ENCODE measurements at regions not wholly inside any gene's neighbourhood (a gene's known extent, or its start where the extent isn't known, plus 50 kb on each side); places are given as distances from the start of the nearest gene placed in this dataset.

DNA sequence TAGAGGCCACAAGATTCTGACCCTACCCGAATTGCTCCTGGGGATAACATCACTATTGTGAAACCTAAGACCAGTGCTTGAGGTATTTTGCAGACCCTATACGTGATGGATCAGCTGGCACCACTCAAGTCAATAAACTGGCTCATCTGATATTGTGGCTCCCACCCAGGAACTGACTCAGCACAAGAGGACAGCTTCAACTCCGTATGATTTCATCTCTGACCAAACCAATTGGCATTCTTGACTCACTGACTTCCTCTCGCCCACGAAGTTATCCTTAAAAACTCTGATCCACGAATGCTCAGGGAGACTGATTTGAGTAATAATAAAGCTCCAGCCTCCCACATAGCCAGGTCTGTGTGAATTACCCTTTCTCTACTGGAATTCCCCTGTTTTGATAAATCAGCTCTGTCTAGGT, 1036.1 kb upstream of the TMEM132C start:
- DNase-seq (ENCODE audit: low spot score), result peak; percentile 48
- TF ChIP-seq CTCF (conservative IDR thresholded peaks at IDR 0.05; ENCODE audit: low read depth), result no peak
- CTCF ChIA-PET, result no interaction called here
- H3K27ac ChIP-seq, result peak overlapping the region; percentile 62; the same call in 1 of the 2 replicates
- POLR2A ChIA-PET (ENCODE audit: low non-redundant PET), result no interaction called here

DNA sequence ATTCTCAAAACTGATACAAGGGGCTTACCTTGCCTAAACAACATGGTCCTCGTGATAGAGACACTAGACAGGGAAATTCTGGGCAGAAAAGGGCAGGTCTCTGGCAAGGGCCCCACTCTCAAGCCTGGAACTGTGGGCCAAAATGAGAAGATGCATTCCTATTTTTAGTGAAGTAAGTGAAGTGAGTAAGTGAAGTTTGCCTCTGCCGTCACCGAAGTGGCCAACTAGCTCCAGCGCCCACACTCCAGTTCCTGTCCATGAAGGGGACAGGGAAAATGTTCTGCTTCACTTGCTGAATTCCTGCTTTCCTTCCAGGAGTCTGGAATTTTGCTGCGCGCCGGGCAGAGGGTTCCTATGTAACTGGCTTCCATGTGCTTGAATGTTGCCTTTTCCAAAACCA, 1035.6 kb upstream of the TMEM132C start:
- ChIA-PET CTCF (no interaction called here), POLR2A (ENCODE audit: low non-redundant PET) (no interaction called here)
- no peak for TF ChIP-seq CTCF (conservative IDR thresholded peaks at IDR 0.05; ENCODE audit: low read depth)
- no peak for DNase-seq (ENCODE audit: low spot score)
- peak overlapping the region; percentile 62; the same call in 1 of the 2 replicates for H3K27ac ChIP-seq

- POLR2A ChIA-PET (ENCODE audit: low non-redundant PET), result no interaction called here
- no peak for TF ChIP-seq CTCF (conservative IDR thresholded peaks at IDR 0.05; ENCODE audit: low read depth)
- no peak for DNase-seq (ENCODE audit: low spot score)
- H3K27ac ChIP-seq, result no peak overlapping the region
- CTCF ChIA-PET, result no interaction called here
These were observed 1034.0 kb upstream of the TMEM132C start for GRCh38 chr12:127233016-127233415.

DNA sequence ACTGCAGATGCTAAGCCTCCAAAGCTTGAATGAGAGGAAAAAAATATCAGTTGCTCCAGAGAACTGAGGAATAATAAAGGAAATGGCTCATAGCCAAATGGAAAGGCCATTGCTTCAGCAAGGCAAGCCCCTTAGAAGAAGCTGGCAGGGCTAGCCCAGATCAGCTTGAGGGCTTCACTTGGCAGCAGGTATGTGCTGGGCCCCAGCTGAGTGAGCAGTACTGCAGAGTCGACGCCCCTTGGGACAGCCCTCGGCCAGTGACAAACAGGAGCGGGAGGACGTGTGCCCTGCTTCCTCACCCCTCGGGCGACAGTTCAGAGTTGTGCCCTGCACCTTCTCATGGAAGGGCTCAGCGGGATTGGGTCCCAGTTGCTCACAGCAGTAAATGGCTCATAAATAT, 1031.2 kb upstream of the TMEM132C start:
- H3K27ac ChIP-seq, result no peak overlapping the region
- no peak for TF ChIP-seq CTCF (conservative IDR thresholded peaks at IDR 0.05; ENCODE audit: low read depth)
- DNase-seq (ENCODE audit: low spot score), result no peak
- ChIA-PET CTCF (interaction anchor here (0.7 kb wide), 1 partner anchor 9 kb away, joined by 3 read pairs; no protein-coding TSS in a partner anchor), POLR2A (ENCODE audit: low non-redundant PET) (no interaction called here)

DNA sequence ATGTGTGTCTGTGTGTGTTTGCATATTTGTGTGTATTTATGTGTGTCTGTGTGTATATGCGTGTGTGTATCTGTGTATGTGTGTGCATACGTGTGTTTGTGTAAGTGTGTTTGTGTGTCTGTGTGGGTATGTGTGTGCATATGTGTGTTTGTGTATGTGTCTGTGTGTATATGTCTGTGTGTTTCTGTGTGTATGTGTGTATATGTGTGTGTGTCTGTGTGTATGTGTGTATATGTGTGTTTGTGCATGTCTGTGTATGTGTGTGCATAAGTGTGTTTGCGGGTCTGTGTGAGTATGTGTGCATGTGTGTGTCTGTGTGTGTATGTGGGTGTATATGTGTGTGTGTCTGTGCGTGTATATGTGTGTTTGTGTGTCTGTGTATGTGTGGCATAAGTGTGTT, 1030.5 kb upstream of the TMEM132C start:
- CTCF ChIA-PET, result no interaction called here
- POLR2A ChIA-PET (ENCODE audit: low non-redundant PET), result no interaction called here
- H3K27ac ChIP-seq, result no peak overlapping the region
- no peak for TF ChIP-seq CTCF (conservative IDR thresholded peaks at IDR 0.05; ENCODE audit: low read depth)
- DNase-seq (ENCODE audit: low spot score), result no peak

GRCh38 chr12:127237151-127237550, 1029.8 kb upstream of the TMEM132C start:
- POLR2A ChIA-PET (ENCODE audit: low non-redundant PET), result no interaction called here
- no peak overlapping the region for H3K27ac ChIP-seq
- no peak for TF ChIP-seq CTCF (conservative IDR thresholded peaks at IDR 0.05; ENCODE audit: low read depth)
- CTCF ChIA-PET, result no interaction called here
- DNase-seq (ENCODE audit: low spot score), result no peak

DNA sequence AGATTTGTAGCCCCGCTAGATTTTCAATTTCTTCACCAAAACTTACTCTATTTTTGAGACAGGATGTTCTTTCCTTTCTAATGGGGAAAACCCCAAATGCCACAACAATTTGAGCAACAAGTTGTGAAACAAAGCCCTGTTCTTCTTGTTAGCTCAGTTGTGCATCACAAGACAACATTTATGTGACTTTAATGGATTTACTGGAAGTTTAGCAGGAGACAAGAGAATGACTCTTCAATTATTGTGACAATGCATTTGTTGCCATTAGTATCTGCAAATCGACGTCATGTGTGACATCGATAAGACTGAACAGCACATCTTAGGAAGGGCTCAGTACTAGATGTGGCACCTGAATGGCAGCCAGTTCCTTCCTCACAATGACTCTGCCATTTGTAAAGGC, 1028.9 kb upstream of the TMEM132C start:
- POLR2A ChIA-PET (ENCODE audit: low non-redundant PET), result no interaction called here
- TF ChIP-seq CTCF (conservative IDR thresholded peaks at IDR 0.05; ENCODE audit: low read depth), result no peak
- DNase-seq (ENCODE audit: low spot score), result no peak
- H3K27ac ChIP-seq, result no peak overlapping the region
- CTCF ChIA-PET, result no interaction called here

Measured in RWPE1 (cell line).